NCI-H2081 treated with DMSO at 0.1 percent for 48 hours (cell line): ENCODE measurements at regions not wholly inside any gene's neighbourhood (a gene's known extent, or its start where the extent isn't known, plus 50 kb on each side); places are given as distances from the start of the nearest gene placed in this dataset.
"Not testable (repeated sequence)": the region's sequence is repeated elsewhere in the genome, so short reads cannot be mapped to it uniquely, and the experiment has no call there.

Source experiments
- DNase-seq: peaks from one replicate; lab custom pipeline; 2025; lab: John Stamatoyannopoulos, UW

- no peak for DNase-seq
Observed at GRCh38 chr10:5268743-5269142, 72.1 kb downstream of the AKR1C4 start.

- no peak for DNase-seq
Observed at GRCh38 chr10:5269791-5270190, 73.2 kb downstream of the AKR1C4 start.

GRCh38 chr10:5271526-5271925 lies 74.9 kb downstream of the AKR1C4 start:
- no peak for DNase-seq

GRCh38 chr10:5272065-5272803 lies 75.6 kb downstream of the AKR1C4 start:
- no peak for DNase-seq

- no peak for DNase-seq
Observed at GRCh38 chr10:5274795-5275194, 78.2 kb downstream of the AKR1C4 start.

GRCh38 chr10:5281356-5281755 lies 83.4 kb upstream of the UCN3 start:
- DNase-seq, result no peak

- DNase-seq, result no peak
Observed at GRCh38 chr10:5282137-5282536, 82.6 kb upstream of the UCN3 start.

- no peak for DNase-seq
Observed at GRCh38 chr10:5283305-5284158, 81.2 kb upstream of the UCN3 start.

GRCh38 chr10:5284311-5285057 lies 80.3 kb upstream of the UCN3 start:
- no peak for DNase-seq

- DNase-seq, result no peak
Observed at GRCh38 chr10:5285186-5285585, 79.6 kb upstream of the UCN3 start.

- no peak for DNase-seq
Observed at GRCh38 chr10:5288359-5288758, 76.4 kb upstream of the UCN3 start.

- DNase-seq, result not testable (repeated sequence)
Observed at GRCh38 chr10:5289228-5289627, 75.5 kb upstream of the UCN3 start.

- no peak for DNase-seq
Observed at GRCh38 chr10:5291501-5292195, 73.1 kb upstream of the UCN3 start.

GRCh38 chr10:5292196-5292735 lies 72.5 kb upstream of the UCN3 start:
- DNase-seq, result no peak

- not testable (repeated sequence) for DNase-seq
Observed at GRCh38 chr10:5292970-5293369, 71.8 kb upstream of the UCN3 start.

- no peak for DNase-seq
Observed at GRCh38 chr10:5293691-5294550, 70.8 kb upstream of the UCN3 start.

GRCh38 chr10:5297466-5297865 lies 67.3 kb upstream of the UCN3 start:
- DNase-seq, result no peak

GRCh38 chr10:5297996-5298395 lies 66.8 kb upstream of the UCN3 start:
- no peak for DNase-seq

- DNase-seq, result no peak
Observed at GRCh38 chr10:5299950-5300349, 64.8 kb upstream of the UCN3 start.

GRCh38 chr10:5303504-5303903 lies 61.3 kb upstream of the UCN3 start:
- DNase-seq, result no peak

- no peak for DNase-seq
Observed at GRCh38 chr10:5305374-5305773, 59.4 kb upstream of the UCN3 start.
